ENCODE measurements at regions not wholly inside any gene's neighbourhood (a gene's known extent, or its start where the extent isn't known, plus 50 kb on each side); places are given as distances from the start of the nearest gene placed in this dataset.
"Not testable (repeated sequence)": the region's sequence is repeated elsewhere in the genome, so short reads cannot be mapped to it uniquely, and the experiment has no call there.

DNA sequence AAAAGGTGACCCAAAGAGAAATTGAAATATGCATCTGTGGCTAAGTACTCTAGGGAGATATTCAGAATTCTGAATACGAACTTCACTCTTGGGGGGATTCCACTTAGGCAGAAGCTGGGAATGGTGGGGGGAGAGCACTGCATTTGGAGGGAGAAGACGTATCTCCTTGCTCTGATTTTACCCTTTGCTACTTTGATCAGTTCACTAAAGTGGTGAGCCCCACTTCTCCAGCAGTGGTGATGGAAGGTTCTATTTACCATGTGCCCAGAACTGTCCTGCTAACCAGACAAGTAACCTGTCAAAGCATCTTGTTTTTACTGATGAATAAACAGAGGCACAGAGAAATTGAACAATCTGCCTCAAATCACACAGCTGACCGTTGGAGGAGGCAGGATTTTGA lies 483.4 kb downstream of the SIPA1L2 start:
- DNase-seq: no peak

GRCh38 chr1:232145768-232146167 lies 484.2 kb downstream of the SIPA1L2 start:
- no peak for DNase-seq

DNA sequence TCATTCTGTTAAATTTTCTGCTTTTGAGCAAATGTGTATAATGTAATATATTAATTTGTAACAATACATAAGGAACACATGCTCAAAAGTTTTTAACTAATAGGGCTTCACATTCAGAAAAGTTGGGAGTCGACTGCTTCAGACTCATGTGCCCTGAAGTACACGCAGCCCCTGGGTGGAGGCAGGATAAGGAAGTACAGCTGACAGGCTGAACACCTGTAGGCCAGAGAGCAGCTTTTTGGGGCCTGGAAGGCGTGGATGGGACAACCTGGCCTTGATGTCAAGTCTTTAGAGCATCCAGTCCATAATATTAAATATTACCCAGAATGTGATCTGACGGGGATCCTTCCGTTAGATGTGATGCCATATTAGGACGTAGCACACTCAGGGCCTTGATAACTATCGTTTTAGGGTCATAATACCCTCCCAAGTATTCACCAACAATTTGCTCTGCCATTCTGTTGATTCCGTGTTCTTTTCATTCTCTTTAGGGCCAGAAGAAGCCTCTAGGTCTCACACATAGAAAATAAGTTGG lies 485.2 kb downstream of the SIPA1L2 start:
- no peak for DNase-seq

- DNase-seq: no peak
Observed at GRCh38 chr1:232143315-232143886, 486.5 kb downstream of the SIPA1L2 start.

DNA sequence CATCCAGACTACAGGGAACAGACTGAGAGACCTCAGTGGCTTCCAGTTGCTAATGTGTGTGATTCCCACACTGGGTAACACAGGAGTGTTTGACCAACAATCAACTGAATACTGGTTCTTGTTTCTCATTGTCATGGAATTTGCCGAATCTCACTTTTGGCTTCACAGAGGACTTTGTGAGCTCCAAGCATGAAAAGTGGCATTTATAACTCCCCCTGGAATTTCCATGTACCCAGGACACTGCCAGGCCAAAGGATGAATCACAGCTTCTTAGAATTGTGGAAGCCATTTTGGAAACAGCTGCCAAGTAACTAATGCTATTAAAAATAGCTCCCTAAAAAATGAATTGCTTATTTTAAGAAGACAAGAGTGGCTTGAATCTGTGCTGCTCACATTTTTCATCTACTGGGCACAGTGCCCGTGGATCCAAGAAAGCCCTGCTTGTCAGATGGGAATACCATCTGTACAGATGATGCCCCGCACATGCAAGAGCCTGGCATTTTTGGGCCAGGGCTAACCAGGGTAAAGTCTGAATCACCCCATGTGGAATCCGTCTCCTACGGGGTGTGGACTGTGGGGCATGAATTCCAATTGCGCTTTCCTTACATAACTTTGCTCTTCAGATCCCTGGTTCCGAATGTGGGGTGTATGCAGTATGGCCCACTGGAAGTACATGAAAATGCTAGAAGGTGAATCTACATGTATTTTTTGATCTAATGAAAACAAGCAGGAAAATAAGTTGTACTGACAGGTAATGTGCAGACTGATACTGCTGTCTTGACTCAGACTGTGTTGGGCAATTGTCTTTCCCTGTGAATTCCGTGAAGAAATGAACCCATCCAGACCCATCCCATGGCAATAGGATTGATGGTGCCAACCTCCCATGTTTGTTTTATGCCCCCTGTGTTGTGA lies 487.3 kb downstream of the SIPA1L2 start:
- no peak for DNase-seq

- not testable (repeated sequence) for DNase-seq
Observed at GRCh38 chr1:232141167-232141448, 488.8 kb downstream of the SIPA1L2 start.

- no peak for DNase-seq
Observed at GRCh38 chr1:232140419-232141166, 489.3 kb downstream of the SIPA1L2 start.

DNA sequence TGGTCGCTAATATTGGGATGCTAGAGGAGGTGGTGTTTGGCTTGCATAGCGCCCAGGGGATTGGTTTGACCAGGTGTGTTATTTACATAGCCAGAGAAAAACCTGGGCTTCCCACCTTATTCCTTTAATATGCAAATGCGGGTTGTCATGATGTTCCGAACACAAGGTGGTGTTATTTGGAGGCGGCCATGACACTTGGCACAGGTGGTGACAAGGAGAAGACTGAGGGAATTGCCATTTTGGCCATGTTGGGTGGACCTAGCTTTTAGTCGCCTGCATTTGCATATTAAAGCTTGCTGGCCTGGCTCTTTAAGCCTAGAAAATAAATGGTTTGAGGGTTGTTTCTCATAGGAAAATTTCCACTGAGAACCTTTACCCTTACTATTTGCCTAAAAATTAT lies 490.5 kb downstream of the SIPA1L2 start:
- no peak for DNase-seq

- no peak for DNase-seq
Observed at GRCh38 chr1:232138044-232138443, 491.9 kb downstream of the SIPA1L2 start.

- DNase-seq: no peak
Observed at GRCh38 chr1:232137066-232137465, 492.9 kb downstream of the SIPA1L2 start.

- DNase-seq: no peak
Observed at GRCh38 chr1:232136136-232136535, 493.8 kb downstream of the SIPA1L2 start.

GRCh38 chr1:232134365-232134764 lies 495.6 kb downstream of the SIPA1L2 start:
- no peak for DNase-seq

DNA sequence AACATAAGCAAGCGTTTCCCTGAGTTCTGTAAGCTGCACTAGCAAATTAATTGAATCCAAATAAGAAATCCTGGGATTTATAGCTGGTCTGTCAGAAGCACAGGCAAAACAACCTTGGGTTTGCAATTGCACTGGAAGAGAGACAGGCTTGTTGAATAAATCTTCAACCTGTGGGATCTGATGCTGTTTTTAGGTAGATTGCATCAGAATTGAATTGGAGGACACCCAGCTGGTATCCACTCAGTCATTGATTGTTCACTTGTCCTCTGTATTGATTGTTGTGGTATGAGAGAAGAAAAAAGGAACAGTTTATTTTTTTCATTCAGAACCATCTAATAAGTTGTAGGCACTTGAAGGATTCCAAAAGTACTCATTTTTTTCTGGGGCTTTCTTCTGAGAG lies 497.4 kb downstream of the SIPA1L2 start:
- DNase-seq: no peak

- no peak for DNase-seq
Observed at GRCh38 chr1:232131715-232132391, 498.1 kb downstream of the SIPA1L2 start.

- DNase-seq: no peak
Observed at GRCh38 chr1:232130815-232131480, 499.0 kb downstream of the SIPA1L2 start.

- no peak for DNase-seq
Observed at GRCh38 chr1:232127190-232127589, 500.6 kb downstream of the DISC1 start.

DNA sequence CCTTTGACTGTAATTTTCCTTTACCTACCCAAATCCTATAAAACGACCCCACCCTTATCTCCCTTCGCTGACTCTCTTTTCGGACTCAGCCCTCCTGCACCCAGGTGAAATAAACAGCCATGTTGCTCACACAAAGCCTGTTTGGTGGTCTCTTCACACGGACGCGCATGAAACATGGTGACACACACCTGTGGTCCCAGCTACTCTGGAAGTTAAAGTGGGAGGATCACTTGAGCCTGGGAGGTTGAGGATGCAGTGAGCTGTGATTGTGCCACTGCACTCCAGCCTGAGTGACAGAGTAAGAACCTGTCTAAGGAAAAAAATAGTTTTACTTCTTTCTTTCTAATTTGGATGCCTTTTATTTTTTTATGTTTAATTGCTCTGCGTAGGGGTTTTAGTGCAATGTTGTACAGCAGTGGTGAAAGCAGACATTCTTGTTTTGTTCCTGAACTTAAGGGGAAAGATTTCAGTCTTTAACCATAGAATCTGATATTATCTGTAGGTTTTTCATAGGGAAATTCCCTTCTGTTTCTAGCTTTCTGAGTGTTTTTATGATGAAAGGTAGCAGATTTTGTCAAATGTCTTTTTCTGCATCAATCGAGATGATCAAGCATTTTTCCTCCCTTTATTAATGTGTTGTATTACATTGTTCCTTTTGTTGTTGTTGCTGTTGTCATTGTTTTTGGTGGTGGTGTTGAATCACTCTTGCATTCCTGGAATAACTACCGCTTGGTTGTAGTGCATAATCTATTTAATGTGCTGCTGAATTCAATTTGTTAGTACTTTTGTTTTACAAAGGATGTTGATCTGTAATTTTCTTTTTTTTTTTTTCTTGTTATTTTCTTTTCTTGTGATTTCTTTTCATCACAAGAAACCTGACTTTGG lies 497.4 kb downstream of the DISC1 start:
- DNase-seq: no peak

DNA sequence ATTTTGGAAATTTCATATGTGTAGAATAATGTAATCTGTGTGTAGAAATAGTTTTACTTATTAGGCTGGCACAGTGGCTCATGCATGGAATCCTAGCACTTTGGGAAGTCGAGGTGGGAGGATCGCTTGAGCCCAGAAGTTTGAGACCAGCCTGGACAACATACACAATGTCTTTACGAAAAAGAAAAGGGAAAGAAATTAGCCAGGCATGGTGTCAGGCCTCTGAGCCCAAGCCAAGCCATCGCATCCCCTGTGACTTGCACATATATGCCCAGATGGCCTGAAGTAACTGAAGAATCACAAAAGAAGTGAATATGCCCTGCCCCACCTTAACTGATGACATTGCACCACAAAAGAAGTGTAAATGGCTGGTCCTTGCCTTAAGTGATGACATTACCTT lies 491.3 kb downstream of the DISC1 start:
- DNase-seq: not testable (repeated sequence)

- no peak for DNase-seq
Observed at GRCh38 chr1:232114985-232115384, 488.4 kb downstream of the DISC1 start.

- DNase-seq: no peak
Observed at GRCh38 chr1:232112076-232112475, 485.5 kb downstream of the DISC1 start.

- DNase-seq: no peak
Observed at GRCh38 chr1:232111611-232112010, 485.0 kb downstream of the DISC1 start.

Data from activated naive CD4-positive, alpha-beta T cell treated with Interleukin-2 at 50 U/mL for 16 hours (primary cell).